H1 (cell line): ENCODE measurements at regions not wholly inside any gene's neighbourhood (a gene's known extent, or its start where the extent isn't known, plus 50 kb on each side); places are given as distances from the start of the nearest gene placed in this dataset.
"Not testable (repeated sequence)": the region's sequence is repeated elsewhere in the genome, so short reads cannot be mapped to it uniquely, and the experiment has no call there.

Source experiments
- CTCF ChIA-PET: fragments of 300-600 bp; sonication (Branson Sonifier 250); formaldehyde crosslinking; loops from one replicate; lab custom pipeline; 2021; ENCODE audit not compliant: partially characterized antibody; lab: Charles Lee
- POLR2A ChIA-PET: fragments of 300-600 bp; sonication (Branson Sonifier 250); formaldehyde crosslinking; loops from one replicate; lab custom pipeline; 2021; ENCODE audit warnings: inconsistent platforms; ENCODE audit not compliant: partially characterized antibody; lab: Charles Lee
- DNase-seq, 2 experiments: peaks; one replicate each; pipeline versions ENCODE4 v3.0.0 to v3.0.0-alpha.2; 2010 to 2022; ENCODE audit warnings: low spot score in 2 of 2, low read depth in 1 of 2, mixed read lengths in 1 of 2
- FAIRE-seq: peaks from 2 replicates; lab custom pipeline; 2011; peaks lifted over from hg19 to GRCh38; lab: Jason Lieb, UNC
- H2AFZ ChIP-seq: 2 replicates; pipeline ENCODE4 v1.8.1; 2012; ENCODE audit warnings: low read length, inconsistent platforms
- H2AK5ac ChIP-seq: 2 replicates; pipeline ENCODE4 v1.6.1; 2013; ENCODE audit warnings: low read depth, low read length
- H2BK120ac ChIP-seq: replicated peaks from 2 replicates; pipeline ENCODE3; 2013; ENCODE audit warnings: low read depth, low read length, inconsistent platforms
- H2BK12ac ChIP-seq: 2 replicates; pipeline ENCODE4 v1.6.1; 2013; ENCODE audit warnings: low read depth, low read length
- H2BK15ac ChIP-seq: 2 replicates; pipeline ENCODE4 v1.6.1; 2013; ENCODE audit warnings: low read length
- H2BK20ac ChIP-seq: 2 replicates; pipeline ENCODE4 v1.6.1; 2013; ENCODE audit warnings: low read length
- H2BK5ac ChIP-seq: 2 replicates; pipeline ENCODE4 v1.6.1; 2013; ENCODE audit warnings: low read depth, low read length
- H3K14ac ChIP-seq: 2 replicates; pipeline ENCODE4 v1.6.1; 2013; ENCODE audit warnings: inconsistent platforms; ENCODE audit not compliant: insufficient read length
- H3K18ac ChIP-seq: 2 replicates; pipeline ENCODE4 v1.6.1; 2013; ENCODE audit warnings: low read length; ENCODE audit errors: extremely low read depth
- H3K23ac ChIP-seq: 2 replicates; pipeline ENCODE4 v1.6.1; 2013; ENCODE audit warnings: inconsistent platforms; ENCODE audit not compliant: insufficient read length
- H3K23me2 ChIP-seq: 2 replicates; pipeline ENCODE4 v1.6.1; 2013; ENCODE audit warnings: low read depth, low read length
- H3K27ac ChIP-seq: 2 replicates; pipeline ENCODE4 v1.6.1; 2011; ENCODE audit warnings: low read depth, low read length, inconsistent platforms
- H3K27me3 ChIP-seq, 4 experiments: replicated peaks in 1 of 4; 1 replicate in 1 of 4; 2 replicates in 3 of 4; pipeline versions ENCODE4 v1.6.1 to v1.8.1; 2011 to 2013; ENCODE audit warnings: low read length in 3 of 4, mild to moderate bottlenecking in 3 of 4, inconsistent platforms in 2 of 4, mixed read lengths in 2 of 4, moderate library complexity in 1 of 4; ENCODE audit not compliant: control insufficient read depth in 3 of 4, insufficient read depth in 3 of 4; ENCODE audit errors: extremely low read depth in 1 of 4
- H3K36me3 ChIP-seq, 4 experiments: 2 replicates each; pipeline versions ENCODE4 v1.6.1 to v1.8.1; 2011 to 2013; ENCODE audit warnings: mild to moderate bottlenecking in 4 of 4, low read length in 3 of 4, moderate library complexity in 2 of 4, control low read depth in 1 of 4, inconsistent platforms in 1 of 4; ENCODE audit not compliant: insufficient read depth in 4 of 4, control insufficient read depth in 2 of 4
- H3K4ac ChIP-seq: replicated peaks from 2 replicates; pipeline ENCODE3; 2013; ENCODE audit warnings: low read length, low read depth, mixed read lengths, inconsistent platforms; ENCODE audit not compliant: insufficient read length
- H3K4me1 ChIP-seq, 4 experiments: replicated peaks in 1 of 4; 1 replicate in 1 of 4; 2 replicates in 3 of 4; pipeline versions ENCODE4 v1.6.1 to v1.8.1; 2011 to 2013; ENCODE audit warnings: low read length in 3 of 4, inconsistent platforms in 2 of 4, mixed read lengths in 1 of 4; ENCODE audit not compliant: insufficient read depth in 4 of 4, control insufficient read depth in 3 of 4
- H3K4me2 ChIP-seq, 2 experiments: 2 replicates each; pipeline versions ENCODE4 v1.6.1 to v1.8.1; 2011 to 2013; ENCODE audit warnings: low read depth in 2 of 2, low read length in 2 of 2, control low read depth in 1 of 2, inconsistent platforms in 1 of 2, mild to moderate bottlenecking in 1 of 2; ENCODE audit not compliant: insufficient read depth in 1 of 2
- H3K4me3 ChIP-seq, 4 experiments: fragments of 200-600, 300-600 bp in 1 of 4; sonication (generic), shearing (Covaris generic), sonication (Bioruptor Twin) in 1 of 4; 2 replicates each; pipeline versions ENCODE4 v1.5.1 to v1.8.1; 2011 to 2016; ENCODE audit warnings: low read length in 4 of 4, low read depth in 3 of 4, control low read depth in 2 of 4, inconsistent platforms in 2 of 4, mild to moderate bottlenecking in 2 of 4, mixed read lengths in 1 of 4, moderate library complexity in 1 of 4; ENCODE audit not compliant: insufficient read depth in 2 of 4; ENCODE audit errors: extremely low read depth in 1 of 4
- H3K56ac ChIP-seq: replicated peaks from 2 replicates; pipeline ENCODE3; 2013; ENCODE audit warnings: low read depth, mild to moderate bottlenecking, mixed read lengths, low read length, inconsistent platforms; ENCODE audit not compliant: insufficient read length
- H3K79me1 ChIP-seq: 2 replicates; pipeline ENCODE4 v1.6.1; 2013; ENCODE audit warnings: low read depth, low read length, control low read depth
- H3K79me2 ChIP-seq, 2 experiments: 2 replicates each; pipeline versions ENCODE4 v1.6.1 to v1.8.1; 2012 to 2013; ENCODE audit warnings: low read length in 2 of 2, mild to moderate bottlenecking in 2 of 2, inconsistent platforms in 1 of 2; ENCODE audit not compliant: insufficient read depth in 2 of 2, control insufficient read depth in 1 of 2
- H3K9ac ChIP-seq, 4 experiments: replicated peaks in 1 of 4; 1 replicate in 1 of 4; 2 replicates in 3 of 4; pipeline versions ENCODE4 v1.6.1 to v1.8.1; 2011 to 2013; ENCODE audit warnings: low read depth in 3 of 4, low read length in 3 of 4, control low read depth in 2 of 4, mild to moderate bottlenecking in 2 of 4, moderate library complexity in 2 of 4, inconsistent platforms in 1 of 4; ENCODE audit errors: extremely low read depth in 1 of 4
- H3K9me3 ChIP-seq, 2 experiments: 2 replicates each; pipeline versions ENCODE4 v1.6.1 to v1.8.1; 2012 to 2013; ENCODE audit warnings: mild to moderate bottlenecking in 2 of 2, moderate library complexity in 2 of 2, control low read depth in 1 of 2, inconsistent platforms in 1 of 2, low read depth in 1 of 2, low read length in 1 of 2, mixed read lengths in 1 of 2; ENCODE audit not compliant: insufficient read depth in 2 of 2
- H4K20me1 ChIP-seq, 2 experiments: replicated peaks in 1 of 2; 2 replicates each; pipeline versions ENCODE3 to v1.8.1; 2011 to 2013; ENCODE audit warnings: inconsistent platforms in 2 of 2, low read length in 2 of 2, mild to moderate bottlenecking in 1 of 2; ENCODE audit not compliant: insufficient read depth in 2 of 2, control insufficient read depth in 1 of 2
- H4K5ac ChIP-seq: 2 replicates; pipeline ENCODE4 v1.6.1; 2013; ENCODE audit warnings: low read length, low read depth, mixed read lengths, inconsistent platforms; ENCODE audit not compliant: insufficient read length
- H4K8ac ChIP-seq: 2 replicates; pipeline ENCODE4 v1.8.0; 2013; ENCODE audit warnings: mild to moderate bottlenecking, moderate library complexity, low read length, inconsistent platforms; ENCODE audit not compliant: insufficient read depth; ENCODE audit errors: extremely low read depth
- H4K91ac ChIP-seq: replicated peaks from 2 replicates; pipeline ENCODE3; 2013; ENCODE audit warnings: low read length, mixed read lengths, inconsistent platforms; ENCODE audit not compliant: insufficient read length
- BACH1 ChIP-seq: IDR thresholded peaks from 2 replicates; pipeline ENCODE4 v1.6.1; 2012; ENCODE audit warnings: low read length, improper control_type of control experiment
- MAFK ChIP-seq: IDR thresholded peaks from 2 replicates; pipeline ENCODE4 v1.6.1; 2012; ENCODE audit warnings: low read depth, mild to moderate bottlenecking, improper control_type of control experiment, low read length
- TAF1 ChIP-seq: IDR thresholded peaks from 2 replicates; pipeline ENCODE4 v1.6.1; 2011; ENCODE audit warnings: mild to moderate bottlenecking, low read depth, low read length
- WGBS, 2 experiments: shearing (Covaris generic) in 1 of 2; methylation state at CpG; one replicate each; pipeline versions ENCODE4 v1.1.6 to v1.1.7; 2013 to 2015; ENCODE audit warnings: low lambda C conversion rate in 2 of 2, mixed read lengths in 2 of 2, inconsistent platforms in 1 of 2, low coverage in 1 of 2, missing lambda C conversion rate in 1 of 2; ENCODE audit not compliant: insufficient replicate concordance in 2 of 2, insufficient coverage in 1 of 2, insufficient read length in 1 of 2; ENCODE audit errors: extremely low coverage in 1 of 2, missing lambda C conversion rate in 1 of 2; 5-methylcytosine and 5-hydroxymethylcytosine counted together

GRCh38 chr10:31242902-31243301 is 76.1 kb upstream of the ZEB1 start:
- no peak overlapping the region for H3K4me2 ChIP-seq
- H3K18ac ChIP-seq, result no peak overlapping the region
- 0 out of 7 replicates have a peak, but pooled peaks cover 0 to 2% (median 0%) of the 10 kb centered on the region in 4 experiments for H3K4me1 ChIP-seq
- H2BK15ac ChIP-seq, result no peak overlapping the region
- no peak overlapping the region for H3K4ac ChIP-seq
- no peaks in the 10 kb centered on the region for H4K20me1 ChIP-seq
- H3K56ac ChIP-seq, result no peak overlapping the region
- no peak overlapping the region for H3K27ac ChIP-seq
- H3K23me2 ChIP-seq, result no peaks in the 10 kb centered on the region
- H2BK5ac ChIP-seq, result no peak overlapping the region
- H3K79me1 ChIP-seq, result no peaks in the 10 kb centered on the region
- H3K9me3 ChIP-seq, result no peaks in the 10 kb centered on the region
- no peaks in the 10 kb centered on the region for H3K27me3 ChIP-seq
- WGBS, 2 experiments, result no CpG with 5 or more reads among the region's 1 CpG
- H2BK12ac ChIP-seq, result no peak overlapping the region
- FAIRE-seq (no peak), DNase-seq (peak in 1 of 2 experiments; percentile 7)
- ChIA-PET CTCF (no interaction called here), POLR2A (no interaction called here)
- no peaks in the 10 kb centered on the region for H3K36me3 ChIP-seq
- no peak overlapping the region for H2BK120ac ChIP-seq
- no peak overlapping the region for H2BK20ac ChIP-seq
- no peak overlapping the region for H3K4me3 ChIP-seq
- H3K23ac ChIP-seq, result no peak overlapping the region
- no peak overlapping the region for H4K5ac ChIP-seq
- H3K79me2 ChIP-seq, result no peaks in the 10 kb centered on the region
- no peak overlapping the region for H4K91ac ChIP-seq
- no peak overlapping the region for H2AK5ac ChIP-seq
- no peak overlapping the region for H4K8ac ChIP-seq
- no peak overlapping the region for H3K9ac ChIP-seq
- no peak overlapping the region; the same call in 1 of the 2 replicates for H2AFZ ChIP-seq
- H3K14ac ChIP-seq, result no peak overlapping the region
- TF ChIP-seq MAFK (peak; percentile 79), TAF1 (no peak), BACH1 (peak; percentile 97)

- H2BK12ac ChIP-seq, H3K18ac ChIP-seq, H3K27ac ChIP-seq, H3K4me1 ChIP-seq, DNase-seq, CTCF ChIA-PET, H3K79me1 ChIP-seq, H2BK120ac ChIP-seq, FAIRE-seq, H4K20me1 ChIP-seq, H2BK15ac ChIP-seq, H3K23me2 ChIP-seq, H3K23ac ChIP-seq, H4K8ac ChIP-seq, H3K4ac ChIP-seq, H2AK5ac ChIP-seq, H4K5ac ChIP-seq, H3K79me2 ChIP-seq, H2AFZ ChIP-seq, H3K14ac ChIP-seq, H3K9me3 ChIP-seq, H4K91ac ChIP-seq, POLR2A ChIA-PET, H3K4me3 ChIP-seq, H2BK20ac ChIP-seq, H3K56ac ChIP-seq, H3K27me3 ChIP-seq, H3K9ac ChIP-seq, H2BK5ac ChIP-seq, H3K36me3 ChIP-seq, H3K4me2 ChIP-seq: not testable (repeated sequence)
- 72% methylated on average over 4 of the region's 4 CpGs; no CpG with 5 or more reads in 1 of the 2 experiments for WGBS, 2 experiments
Measured at GRCh38 chr10:31251118-31251517, 67.9 kb upstream of the ZEB1 start.
